GM12891 (cell line): ENCODE measurements at regions not wholly inside any gene's neighbourhood (a gene's known extent, or its start where the extent isn't known, plus 50 kb on each side); places are given as distances from the start of the nearest gene placed in this dataset.

Experiments
- POLR2A ChIP-seq: IDR thresholded peaks from 2 replicates; pipeline ENCODE4 v1.6.1; 2011; ENCODE audit warnings: low read depth, low read length, control low read depth
- POLR2AphosphoS5 ChIP-seq: IDR thresholded peaks from 2 replicates; pipeline ENCODE4 v1.6.1; 2011; ENCODE audit warnings: low read depth, low read length, control low read depth
- TAF1 ChIP-seq: IDR thresholded peaks from 2 replicates; pipeline ENCODE4 v1.6.1; 2011; ENCODE audit warnings: low read depth, low read length, control low read depth

- TF ChIP-seq TAF1 (no peak), POLR2AphosphoS5 (no peak), POLR2A (no peak)
Observed at GRCh38 chr3:101966226-101966625, 116.9 kb downstream of the NFKBIZ start.
